Peyer's patch (tissue), 4 donors: ENCODE measurements at regions not wholly inside any gene's neighbourhood (a gene's known extent, or its start where the extent isn't known, plus 50 kb on each side); places are given as distances from the start of the nearest gene placed in this dataset.

ENCODE experiments used
- DNase-seq, 3 donors: peaks; one replicate each; pipeline ENCODE4 v3.0.0-alpha.2; 2017 to 2019
- H3K27ac ChIP-seq, 4 donors: fragments of 200-600 bp; sonication (generic); one replicate each; pipeline ENCODE4 v1.5.1; 2016 to 2019
- H3K27me3 ChIP-seq, 2 donors: fragments of 200-600 bp; sonication (generic); one replicate each; pipeline ENCODE4 v1.5.1; 2019
- H3K36me3 ChIP-seq, 3 donors: fragments of 200-600 bp; sonication (generic); one replicate each; pipeline ENCODE4 v1.5.1; 2016 to 2019
- H3K4me1 ChIP-seq, 4 donors: fragments of 200-600 bp; sonication (generic); one replicate each; pipeline ENCODE4 v1.5.1; 2016 to 2019
- H3K4me3 ChIP-seq, 4 donors: fragments of 200-600 bp; sonication (generic); 1 replicate in 3 of 4; 2 replicates in 1 of 4; pipeline ENCODE4 v1.5.1; 2016 to 2019; ENCODE audit warnings: mild to moderate bottlenecking in 1 of 4
- H3K9me3 ChIP-seq, 4 donors: fragments of 200-600 bp; sonication (generic); one replicate each; pipeline ENCODE4 v1.5.1; 2016 to 2019; ENCODE audit warnings: mild to moderate bottlenecking in 1 of 4
- POLR2A ChIP-seq, 2 donors: fragments of 450-650 bp; IDR thresholded peaks; one replicate each; pipeline ENCODE4 v1.5.1; 2017; ENCODE audit warnings: antibody characterized with exemption in 2 of 2, mild to moderate bottlenecking in 2 of 2, moderate library complexity in 2 of 2
- TF ChIP-seq, protein P1 (sequence below), 6 experiments: fragments of 450-650 bp in 4 of 6; fragments of 200-600 bp in 2 of 6; sonication (generic) in 1 of 6; IDR thresholded peaks; one replicate each; pipeline ENCODE4 v1.5.1; 2017 to 2019; ENCODE audit warnings: antibody characterized with exemption in 6 of 6, mild to moderate bottlenecking in 3 of 6, moderate library complexity in 1 of 6

DNA sequence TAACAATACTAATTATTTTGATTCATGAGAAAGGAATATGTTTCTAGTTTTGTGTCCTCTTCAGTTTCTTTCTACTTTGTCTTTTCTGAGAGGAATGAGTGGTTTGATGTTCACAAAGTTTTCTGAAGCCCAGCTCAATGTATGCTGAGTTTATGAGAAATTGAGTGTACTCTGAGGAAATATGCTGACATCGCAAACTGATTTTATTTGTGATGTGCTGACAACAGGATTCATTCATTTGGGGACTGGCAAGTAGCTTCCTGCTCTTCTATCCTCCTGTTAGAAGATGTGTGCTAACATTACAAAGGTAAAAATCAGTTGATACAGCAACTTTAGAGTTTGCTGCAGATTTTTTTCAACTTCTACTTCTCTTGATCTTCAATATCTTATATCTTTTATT lies 403.2 kb upstream of the CDH19 start:
- DNase-seq = no peak
- TF ChIP-seq, protein P1, sequence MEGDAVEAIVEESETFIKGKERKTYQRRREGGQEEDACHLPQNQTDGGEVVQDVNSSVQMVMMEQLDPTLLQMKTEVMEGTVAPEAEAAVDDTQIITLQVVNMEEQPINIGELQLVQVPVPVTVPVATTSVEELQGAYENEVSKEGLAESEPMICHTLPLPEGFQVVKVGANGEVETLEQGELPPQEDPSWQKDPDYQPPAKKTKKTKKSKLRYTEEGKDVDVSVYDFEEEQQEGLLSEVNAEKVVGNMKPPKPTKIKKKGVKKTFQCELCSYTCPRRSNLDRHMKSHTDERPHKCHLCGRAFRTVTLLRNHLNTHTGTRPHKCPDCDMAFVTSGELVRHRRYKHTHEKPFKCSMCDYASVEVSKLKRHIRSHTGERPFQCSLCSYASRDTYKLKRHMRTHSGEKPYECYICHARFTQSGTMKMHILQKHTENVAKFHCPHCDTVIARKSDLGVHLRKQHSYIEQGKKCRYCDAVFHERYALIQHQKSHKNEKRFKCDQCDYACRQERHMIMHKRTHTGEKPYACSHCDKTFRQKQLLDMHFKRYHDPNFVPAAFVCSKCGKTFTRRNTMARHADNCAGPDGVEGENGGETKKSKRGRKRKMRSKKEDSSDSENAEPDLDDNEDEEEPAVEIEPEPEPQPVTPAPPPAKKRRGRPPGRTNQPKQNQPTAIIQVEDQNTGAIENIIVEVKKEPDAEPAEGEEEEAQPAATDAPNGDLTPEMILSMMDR (IDR thresholded peaks at IDR 0.05) = no peak
- no peak for TF ChIP-seq POLR2A (IDR thresholded peaks at IDR 0.05)
- H3K4me3 ChIP-seq = no peak overlapping the region
- no peaks in the 10 kb centered on the region for H3K4me1 ChIP-seq
- no peaks in the 10 kb centered on the region for H3K27me3 ChIP-seq
- H3K36me3 ChIP-seq = no peaks in the 10 kb centered on the region
- no peaks in the 10 kb centered on the region for H3K9me3 ChIP-seq
- H3K27ac ChIP-seq = no peak overlapping the region

DNA sequence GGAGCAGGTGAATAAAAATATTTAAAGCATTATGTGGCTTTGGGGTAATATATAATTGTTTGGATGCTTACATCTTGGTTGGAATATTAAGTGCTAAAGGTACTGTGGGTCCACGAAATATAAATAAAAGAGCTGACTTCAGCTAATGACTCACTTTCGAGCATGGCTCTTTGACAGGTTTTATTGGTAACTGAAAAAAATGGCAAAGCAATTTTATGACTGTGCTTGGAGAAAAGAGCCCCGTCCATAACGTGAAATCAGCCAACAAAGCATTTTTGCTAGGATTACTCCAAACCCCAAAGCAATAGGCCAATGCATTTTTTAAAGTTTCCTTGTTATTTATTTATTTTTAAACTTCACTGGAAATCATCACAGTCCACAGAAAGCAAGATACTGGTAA lies 397.2 kb upstream of the CDH19 start:
- H3K27ac ChIP-seq = no peak overlapping the region
- TF ChIP-seq, protein P1 (IDR thresholded peaks at IDR 0.05) = no peak
- TF ChIP-seq POLR2A (IDR thresholded peaks at IDR 0.05) = no peak
- no peaks in the 10 kb centered on the region for H3K9me3 ChIP-seq
- no peaks in the 10 kb centered on the region for H3K4me1 ChIP-seq
- no peaks in the 10 kb centered on the region for H3K27me3 ChIP-seq
- H3K4me3 ChIP-seq = no peak overlapping the region
- no peaks in the 10 kb centered on the region for H3K36me3 ChIP-seq
- no peak for DNase-seq

DNA sequence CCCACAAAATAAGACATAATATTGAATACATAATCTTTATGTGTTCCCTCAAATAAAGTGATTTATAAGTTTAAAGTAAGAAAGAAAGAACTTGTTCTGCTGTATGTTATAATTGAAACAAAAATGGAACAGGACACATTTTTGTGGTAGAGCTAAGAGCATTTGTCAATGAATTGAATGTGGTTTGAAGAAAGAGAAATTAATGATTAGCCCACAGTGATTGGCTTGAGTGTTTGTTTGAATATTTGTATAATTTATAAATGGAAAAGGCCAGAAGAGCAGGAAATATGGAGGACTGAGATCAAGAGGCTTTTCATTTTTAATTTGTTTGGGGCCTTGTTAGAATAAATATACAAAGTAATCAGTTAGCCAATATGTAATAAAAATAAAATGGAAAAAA lies 395.1 kb upstream of the CDH19 start:
- no peaks in the 10 kb centered on the region for H3K36me3 ChIP-seq
- DNase-seq = no peak
- no peaks in the 10 kb centered on the region for H3K4me1 ChIP-seq
- TF ChIP-seq, protein P1 (IDR thresholded peaks at IDR 0.05) = no peak
- no peak for TF ChIP-seq POLR2A (IDR thresholded peaks at IDR 0.05)
- no peaks in the 10 kb centered on the region for H3K9me3 ChIP-seq
- no peak overlapping the region for H3K4me3 ChIP-seq
- no peak overlapping the region for H3K27ac ChIP-seq
- no peaks in the 10 kb centered on the region for H3K27me3 ChIP-seq

DNA sequence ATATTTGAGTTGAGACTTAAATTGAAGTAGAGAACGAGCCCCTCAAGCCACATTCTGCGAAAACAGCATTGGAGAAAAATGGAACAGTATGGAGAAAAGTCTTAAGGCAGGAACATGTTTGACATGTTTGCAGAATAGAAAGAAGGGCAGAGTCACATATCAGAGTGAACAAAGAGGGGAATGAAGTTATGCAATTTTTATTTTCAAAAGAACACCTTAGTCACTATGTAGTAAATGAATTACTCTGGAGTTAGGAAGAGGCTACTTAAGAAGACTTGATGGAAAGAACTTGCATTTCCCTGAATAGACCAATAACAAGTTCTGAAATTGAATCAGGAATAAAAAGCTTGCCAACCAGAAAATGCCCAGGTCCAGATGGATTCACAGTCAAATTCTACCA lies 391.4 kb upstream of the CDH19 start:
- Histone ChIP-seq H3K27me3 (no peaks in the 10 kb centered on the region), H3K9me3 (no peaks in the 10 kb centered on the region), H3K4me3 (no peak overlapping the region), H3K4me1 (no peaks in the 10 kb centered on the region), H3K27ac (no peak overlapping the region), H3K36me3 (no peaks in the 10 kb centered on the region)
- DNase-seq = no peak
- TF ChIP-seq, protein P1 (IDR thresholded peaks at IDR 0.05) = no peak
- TF ChIP-seq POLR2A (IDR thresholded peaks at IDR 0.05) = no peak

DNA sequence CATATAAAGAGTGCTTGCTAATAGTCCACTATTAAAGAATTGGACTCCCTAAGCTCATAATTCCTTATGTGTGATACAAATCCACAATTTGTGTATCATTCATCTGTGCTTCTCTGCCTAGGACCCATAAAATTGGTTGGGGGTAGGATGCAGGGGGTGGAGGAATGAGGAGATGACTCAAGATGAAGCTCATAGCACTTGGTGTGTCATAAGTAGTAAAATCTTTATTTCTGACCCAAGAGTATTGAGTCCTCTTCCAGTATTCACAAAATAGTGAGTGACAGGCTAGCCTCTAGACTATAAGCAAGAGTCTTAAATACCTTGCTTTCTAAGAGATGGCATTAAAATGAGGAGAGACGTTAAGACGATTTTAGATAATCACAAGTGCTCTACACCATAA lies 390.9 kb upstream of the CDH19 start:
- Histone ChIP-seq H3K27me3 (no peaks in the 10 kb centered on the region), H3K9me3 (no peaks in the 10 kb centered on the region), H3K36me3 (no peaks in the 10 kb centered on the region), H3K4me3 (no peak overlapping the region), H3K4me1 (no peaks in the 10 kb centered on the region), H3K27ac (no peak overlapping the region)
- no peak for DNase-seq
- TF ChIP-seq, protein P1 (IDR thresholded peaks at IDR 0.05) = no peak
- TF ChIP-seq POLR2A (IDR thresholded peaks at IDR 0.05) = no peak

DNA sequence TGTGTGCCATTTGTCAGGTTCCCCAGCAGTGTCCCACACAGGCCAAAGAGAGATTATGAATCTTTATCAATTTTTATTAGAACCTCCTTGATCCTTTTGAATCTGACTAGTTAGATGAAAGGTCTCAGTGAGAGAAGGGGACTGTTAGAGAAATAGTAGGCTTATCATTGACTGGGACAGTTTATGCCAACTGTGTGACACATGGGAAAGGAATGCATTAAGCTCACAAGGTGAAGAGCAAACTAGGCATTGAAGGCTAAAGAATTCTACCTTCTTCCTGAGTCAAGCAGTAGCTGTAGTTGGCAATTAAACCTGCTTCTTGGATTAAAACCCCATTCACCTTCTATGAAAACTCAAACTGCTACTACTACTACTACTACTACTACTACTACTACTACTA lies 389.6 kb upstream of the CDH19 start:
- DNase-seq = no peak
- TF ChIP-seq, protein P1 (IDR thresholded peaks at IDR 0.05) = no peak
- TF ChIP-seq POLR2A (IDR thresholded peaks at IDR 0.05) = no peak
- H3K27ac ChIP-seq = no peak overlapping the region
- no peak overlapping the region for H3K4me3 ChIP-seq
- H3K36me3 ChIP-seq = no peaks in the 10 kb centered on the region
- H3K9me3 ChIP-seq = no peaks in the 10 kb centered on the region
- no peaks in the 10 kb centered on the region for H3K27me3 ChIP-seq
- H3K4me1 ChIP-seq = no peaks in the 10 kb centered on the region
